Cerebellar cortex (tissue), 1 donor: ENCODE measurements at regions not wholly inside any gene's neighbourhood (a gene's known extent, or its start where the extent isn't known, plus 50 kb on each side); places are given as distances from the start of the nearest gene placed in this dataset.

ENCODE experiments used
- DNase-seq: peaks from one replicate; pipeline ENCODE4 v3.0.0-alpha.2; 2015; ENCODE audit warnings: low spot score

GRCh38 chr13:76440568-76440967 lies 445.6 kb downstream of the KCTD12 start:
- no peak for DNase-seq

DNA sequence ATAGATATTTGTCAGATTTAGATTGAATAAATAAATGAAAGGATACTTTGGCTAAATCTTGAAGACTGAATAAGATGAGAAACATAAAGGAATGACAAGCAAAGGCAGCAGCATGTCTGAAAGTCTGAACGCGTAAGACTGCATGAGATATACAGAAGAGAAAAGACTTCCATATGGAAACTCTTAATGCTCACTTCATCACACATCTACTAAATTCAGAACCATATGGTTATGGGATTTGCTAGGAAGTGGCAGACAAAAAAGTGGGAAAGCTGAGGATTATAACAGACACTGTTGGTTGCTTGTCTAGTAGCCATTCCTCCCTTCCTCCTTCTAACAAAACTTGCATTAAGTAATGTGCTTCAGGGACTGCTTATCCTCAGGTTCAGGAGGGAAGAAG lies 446.7 kb downstream of the KCTD12 start:
- no peak for DNase-seq

- no peak for DNase-seq
Measured at GRCh38 chr13:76438050-76438449, 448.2 kb downstream of the KCTD12 start.

- no peak for DNase-seq
Measured at GRCh38 chr13:76425935-76426334, 460.3 kb downstream of the KCTD12 start.

GRCh38 chr13:76421011-76421410 lies 465.2 kb downstream of the KCTD12 start:
- no peak for DNase-seq

DNA sequence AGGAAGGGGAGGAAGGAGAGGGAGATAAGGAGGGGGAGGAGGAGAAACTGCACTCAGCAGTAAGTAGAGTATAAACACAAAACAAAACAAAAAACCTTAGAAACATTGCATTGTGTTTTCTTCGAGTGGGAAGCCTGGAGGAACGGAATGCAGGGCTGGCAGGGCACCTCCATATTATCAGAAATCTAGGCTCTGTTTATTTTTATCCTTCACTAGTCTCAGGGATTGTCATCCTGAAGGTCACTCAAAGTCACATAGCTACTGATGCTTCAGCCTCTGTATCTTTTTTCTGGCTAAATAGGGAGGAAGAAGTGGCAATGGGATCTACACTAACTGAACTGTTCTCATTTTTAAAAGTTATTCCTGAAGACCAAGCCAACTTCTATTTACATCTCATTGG lies 467.8 kb downstream of the KCTD12 start:
- DNase-seq, result no peak

DNA sequence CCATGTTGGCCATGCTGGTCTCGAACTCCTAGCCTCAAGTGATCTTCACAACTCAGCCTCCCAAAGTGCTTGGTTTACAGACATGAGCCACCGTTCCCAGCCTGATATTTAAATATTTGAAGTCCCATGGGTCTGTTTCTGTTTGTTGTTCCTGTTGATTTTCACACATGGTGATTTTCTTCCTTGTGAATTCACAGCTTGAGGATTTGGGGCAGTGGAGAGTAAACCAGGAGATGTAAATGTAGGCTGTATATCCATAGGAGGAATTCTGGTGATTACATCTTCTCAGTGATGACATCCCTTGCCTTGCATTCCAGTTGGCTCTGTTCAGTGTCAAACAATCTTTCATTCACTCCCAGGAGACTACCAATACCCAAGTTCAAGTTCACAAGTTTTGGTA lies 471.9 kb downstream of the KCTD12 start:
- DNase-seq, result no peak

- no peak for DNase-seq
Measured at GRCh38 chr13:76406243-76406642, 480.0 kb downstream of the KCTD12 start.

- DNase-seq, result no peak
Measured at GRCh38 chr13:76398425-76398824, 487.8 kb downstream of the KCTD12 start.

DNA sequence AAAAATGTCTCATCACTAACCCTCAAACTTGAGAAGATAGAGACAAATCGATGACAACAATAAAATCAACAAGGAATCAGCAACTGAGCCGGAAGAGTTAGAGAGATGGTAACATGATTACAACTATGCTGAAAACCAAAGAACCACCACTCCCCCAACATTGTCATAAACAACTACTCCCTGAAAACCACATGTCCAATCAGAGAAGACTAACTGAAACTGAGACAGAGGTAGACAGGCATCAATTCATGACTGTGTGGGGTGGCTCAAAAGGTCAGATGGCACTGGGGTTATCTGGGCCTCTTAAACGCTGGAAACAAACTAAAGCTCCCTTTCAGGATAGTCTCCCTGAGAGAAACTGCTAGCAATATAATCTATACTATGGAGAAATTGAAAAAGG lies 488.8 kb downstream of the KCTD12 start:
- no peak for DNase-seq

GRCh38 chr13:76389321-76389720 lies 496.9 kb downstream of the KCTD12 start:
- no peak for DNase-seq

DNA sequence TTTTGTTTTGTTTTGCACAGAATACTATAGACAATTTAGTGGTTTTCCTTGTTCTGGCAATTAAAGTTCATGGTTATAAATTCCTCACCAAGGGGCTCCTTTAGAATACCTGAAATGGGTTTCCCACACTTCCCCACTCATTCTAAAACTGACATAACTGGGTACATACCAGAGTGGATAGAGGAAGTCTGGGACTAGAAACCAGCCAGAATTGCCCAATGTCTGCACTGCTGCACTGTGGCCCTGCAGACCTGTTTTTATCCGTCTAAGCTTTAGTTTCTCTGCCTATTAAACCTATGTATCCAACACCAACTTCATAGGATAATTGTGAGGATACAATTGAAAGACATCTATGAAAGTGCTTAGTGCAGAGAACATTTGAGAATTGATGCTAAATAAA lies 498.6 kb downstream of the KCTD12 start:
- no peak for DNase-seq

GRCh38 chr13:76386321-76386720 lies 499.9 kb downstream of the KCTD12 start:
- DNase-seq, result no peak

GRCh38 chr13:76385586-76385985 lies 500.6 kb downstream of the KCTD12 start:
- DNase-seq, result no peak

DNA sequence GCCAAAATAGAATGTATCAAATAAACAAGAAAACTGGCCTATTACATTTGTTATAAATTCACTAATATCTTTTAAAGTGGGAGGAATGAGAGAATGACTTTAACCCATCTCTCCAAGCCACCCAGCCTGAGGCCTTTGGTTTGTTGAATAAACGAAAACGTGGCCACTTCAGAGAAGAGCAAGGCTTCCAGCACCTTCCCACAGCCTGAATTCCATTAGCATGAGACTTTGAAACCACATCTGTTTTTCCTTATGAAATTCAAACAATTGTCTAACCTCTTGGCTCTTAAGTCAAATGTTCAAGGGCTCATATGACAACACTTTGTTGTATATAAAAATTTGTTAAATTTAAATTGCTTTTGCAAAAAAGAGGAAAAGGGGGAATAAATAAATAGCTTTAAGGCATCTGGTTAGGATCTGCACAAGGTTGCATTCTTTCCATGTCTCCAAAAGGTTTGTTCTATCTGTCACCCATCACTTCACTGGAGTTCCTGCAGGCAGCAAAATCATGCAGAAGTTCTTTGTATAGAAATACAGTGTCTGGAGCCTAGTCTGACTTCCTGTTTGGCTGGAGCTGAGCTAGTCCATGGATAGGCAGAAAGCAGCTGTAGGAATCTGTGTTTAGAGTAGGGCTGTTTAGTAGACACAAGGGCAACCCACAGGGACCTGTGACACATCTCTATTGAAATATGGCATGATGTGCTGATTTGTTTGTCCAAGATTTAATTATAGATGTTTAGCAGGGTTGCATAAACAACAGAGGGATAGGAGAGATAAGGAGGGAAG lies 502.3 kb downstream of the KCTD12 start:
- DNase-seq, result no peak

GRCh38 chr13:76380446-76381065 lies 505.6 kb downstream of the KCTD12 start:
- DNase-seq, result no peak

DNA sequence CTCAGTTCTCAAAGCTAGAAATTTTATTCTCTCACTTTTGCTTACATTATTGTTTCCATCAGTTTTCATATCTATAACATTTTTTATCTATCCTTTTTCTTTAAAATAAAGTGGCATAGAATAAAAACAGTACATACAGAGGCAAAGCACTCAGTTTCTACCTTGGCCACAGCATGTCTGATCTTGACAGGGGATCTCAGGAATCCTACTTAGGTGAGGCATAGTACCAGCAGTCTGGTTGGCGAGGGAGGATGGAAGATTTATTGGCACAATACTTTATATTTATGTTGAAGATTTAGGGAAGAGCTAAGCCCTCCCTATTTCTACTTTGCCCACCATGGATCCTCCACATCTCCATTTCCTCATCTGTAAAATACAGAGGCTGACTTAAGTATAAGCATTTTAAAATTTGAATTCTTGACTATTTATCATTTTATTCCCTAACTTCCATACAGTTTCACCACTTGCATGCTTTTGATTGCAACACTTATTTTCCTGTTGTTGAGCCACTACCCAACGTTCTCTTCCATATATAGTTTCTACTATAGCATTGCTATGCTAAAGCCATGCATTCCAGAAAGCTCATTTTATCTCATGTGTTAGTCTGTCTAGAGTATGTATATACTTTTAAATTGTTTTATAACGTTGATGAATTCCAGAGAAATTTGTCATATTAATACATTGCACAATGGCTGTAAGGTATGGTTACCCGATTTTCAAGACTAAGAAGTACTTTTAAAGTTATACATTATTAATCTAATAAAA lies 506.7 kb downstream of the KCTD12 start:
- no peak for DNase-seq

DNA sequence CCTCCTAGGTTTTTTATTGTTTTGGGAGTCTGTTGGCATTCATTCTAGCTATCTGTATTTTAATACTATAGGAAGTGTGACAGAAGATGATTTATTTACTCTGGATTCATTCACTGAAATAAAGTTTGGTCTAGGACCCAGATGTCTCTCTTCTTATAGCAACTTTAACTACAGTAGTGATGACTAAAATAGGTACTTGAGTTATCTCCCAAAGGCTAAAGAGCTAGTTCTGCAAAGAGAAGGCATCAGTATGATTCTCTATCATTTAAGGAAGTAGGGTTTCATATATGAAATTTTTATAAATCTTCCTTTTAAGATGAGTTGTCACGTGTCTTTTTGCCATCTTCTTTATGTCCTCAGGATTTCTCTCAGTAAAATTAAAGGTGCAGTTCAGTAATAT lies 507.4 kb downstream of the KCTD12 start:
- DNase-seq, result no peak

DNA sequence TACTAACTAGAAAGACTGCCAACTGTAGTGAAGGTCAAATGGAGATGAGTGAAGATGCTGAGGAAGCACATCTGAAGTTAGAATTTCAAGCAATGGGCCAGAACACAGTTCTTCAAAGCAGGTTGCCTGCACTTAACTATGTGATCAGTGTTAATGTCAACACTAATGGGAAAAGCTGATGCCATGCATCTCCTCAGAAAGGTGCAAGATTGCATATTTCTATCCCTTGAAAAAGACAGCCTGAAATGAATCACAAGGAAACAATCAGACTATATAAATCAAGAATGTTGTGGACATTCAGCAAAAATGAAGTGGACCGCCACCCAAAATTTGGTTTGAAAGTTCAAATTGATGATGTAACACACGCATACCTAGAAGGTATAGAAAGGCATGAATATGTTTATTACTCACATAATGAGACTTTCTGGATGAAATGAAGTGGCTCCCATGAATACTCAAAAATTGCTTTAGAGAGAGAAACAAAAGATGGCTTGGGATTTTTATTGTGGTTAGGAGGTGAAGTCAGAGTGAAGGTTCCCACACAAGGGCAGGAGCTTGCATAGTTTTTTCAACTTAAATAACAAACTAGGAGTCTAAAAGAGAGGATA lies 522.4 kb downstream of the KCTD12 start:
- DNase-seq, result no peak

GRCh38 chr13:76361868-76362267 lies 524.3 kb downstream of the KCTD12 start:
- no peak for DNase-seq

DNA sequence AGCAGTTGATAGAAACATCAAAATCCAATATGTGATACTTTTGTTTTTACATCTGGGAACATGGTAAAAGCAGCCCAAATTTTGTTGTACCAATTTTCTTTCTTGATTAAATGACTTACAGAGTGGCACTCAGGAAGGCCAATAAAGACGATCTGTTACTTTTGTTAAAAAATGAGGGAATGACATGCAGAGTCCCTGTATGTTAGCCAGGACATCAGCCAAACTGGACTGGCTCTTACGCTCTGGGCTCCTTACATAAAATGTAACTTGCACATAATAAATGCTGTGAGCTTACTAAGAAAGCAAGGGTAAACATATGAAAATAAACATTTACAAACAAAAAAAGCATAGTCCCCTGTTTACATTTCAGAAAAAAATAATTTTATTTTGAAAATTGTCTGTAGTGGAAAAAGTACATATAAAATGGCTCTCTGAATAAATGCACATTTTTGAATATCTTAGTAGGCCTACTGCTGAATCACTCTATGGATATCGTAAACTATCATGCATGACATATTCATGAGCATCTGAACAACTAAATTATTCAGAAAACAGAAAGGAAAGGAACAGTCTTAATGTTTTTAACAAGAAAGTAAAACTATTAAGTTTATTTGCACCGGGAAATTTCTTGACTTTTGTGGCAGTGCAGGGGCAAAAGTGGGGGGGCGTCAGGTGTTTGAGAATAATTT lies 534.5 kb downstream of the KCTD12 start:
- DNase-seq, result no peak

DNA sequence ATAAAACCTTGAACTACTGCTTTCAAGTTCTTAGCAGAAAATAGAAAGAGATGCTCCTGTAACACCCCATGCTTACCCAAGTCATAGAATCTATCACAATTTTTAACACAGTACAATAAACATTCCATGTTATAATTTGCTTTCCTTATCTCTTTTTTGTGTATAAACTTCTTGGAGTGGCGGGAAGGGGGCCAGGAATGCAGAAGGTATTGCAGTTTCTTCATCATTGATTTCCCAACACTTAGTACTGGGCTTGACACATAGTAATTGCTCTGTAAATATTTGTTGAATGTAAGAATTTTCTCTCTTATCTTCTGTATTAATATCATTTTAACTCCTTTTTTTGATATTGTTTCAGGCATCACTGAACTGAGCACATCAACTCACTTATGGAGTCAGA lies 535.8 kb downstream of the KCTD12 start:
- DNase-seq, result no peak
